Right lobe of liver (tissue), 6 donors: ENCODE measurements at regions not wholly inside any gene's neighbourhood (a gene's known extent, or its start where the extent isn't known, plus 50 kb on each side); places are given as distances from the start of the nearest gene placed in this dataset.

ENCODE experiments used
- ATAC-seq, 4 donors: fragments of 200-7000 bp; cut with Tn5 transposase; one replicate each; pipeline ENCODE4 v1.9.1; 2020; ENCODE audit warnings: mild to moderate bottlenecking in 4 of 4, moderate library complexity in 4 of 4
- DNase-seq, 3 donors: peaks; one replicate each; pipeline ENCODE4 v3.0.0-alpha.2; 2020
- H3K27ac ChIP-seq, 3 donors: fragments of 200-600 bp; one replicate each; pipeline ENCODE4 v1.8.0; 2022
- H3K27me3 ChIP-seq, 2 donors: fragments of 200-600 bp; one replicate each; pipeline ENCODE4 v1.8.0; 2022
- H3K36me3 ChIP-seq, 4 donors: fragments of 200-600 bp; sonication (generic) in 1 of 4; one replicate each; pipeline versions ENCODE4 v1.5.1 to v1.8.0; 2017 to 2022; ENCODE audit warnings: control low read depth in 1 of 4
- H3K4me1 ChIP-seq, 4 donors: fragments of 200-600 bp; sonication (generic) in 1 of 4; one replicate each; pipeline versions ENCODE4 v1.5.1 to v1.8.0; 2017 to 2022; ENCODE audit warnings: control low read depth in 1 of 4
- H3K4me3 ChIP-seq, 3 donors: fragments of 200-600 bp; one replicate each; pipeline ENCODE4 v1.8.0; 2022
- H3K9me3 ChIP-seq, 4 donors: fragments of 200-600 bp; sonication (generic) in 1 of 4; one replicate each; pipeline versions ENCODE4 v1.5.1 to v1.8.0; 2017 to 2022; ENCODE audit warnings: control low read depth in 1 of 4
- POLR2A ChIP-seq: fragments of 450-650 bp; IDR thresholded peaks from one replicate; pipeline ENCODE4 v1.6.1; 2017; ENCODE audit warnings: antibody characterized with exemption, mild to moderate bottlenecking
- whole genome bisulfite sequencing: methylation state at CpG from one replicate; pipeline ENCODE4 v1.1.6; 2018; ENCODE audit warnings: low coverage, low lambda C conversion rate; ENCODE audit not compliant: insufficient coverage; ENCODE audit errors: missing lambda C conversion rate; 5-methylcytosine and 5-hydroxymethylcytosine counted together
- intact Hi-C, 2 donors: fragments of 100-400 bp; cut with DNase I; formaldehyde crosslinking; loops; one replicate each; pipeline versions ENCODE4 v1.11.2 to v1.14.1; 2022
- TF ChIP-seq, protein P1 (sequence below), 4 donors: fragments of 200-600 bp in 3 of 4; fragments of 450-650 bp in 1 of 4; IDR thresholded peaks; one replicate each; pipeline versions ENCODE4 v1.5.1 to v1.8.0; 2016 to 2022; ENCODE audit warnings: antibody characterized with exemption in 4 of 4, mild to moderate bottlenecking in 2 of 4
- donor health status: DM: no; HTN: yes; CAD: no.
- donor health status: DM: no; HTN: no; CAD: no.
- donor health status: DM: no; HTN: no; CAD: no.
- donor health status: DM: no; HTN: yes; CAD: no.
- donor health status: DM: no; HTN: yes; CAD: no.

GRCh38 chr3:78353231-78353630, 1313.3 kb downstream of the ROBO2 start:
- Histone ChIP-seq H3K27me3 (no peaks in the 10 kb centered on the region), H3K4me1 (no peaks in the 10 kb centered on the region), H3K9me3 (no peaks in the 10 kb centered on the region), H3K4me3 (no peak overlapping the region), H3K27ac (no peak overlapping the region), H3K36me3 (no peaks in the 10 kb centered on the region)
- DNase-seq (no peak), ATAC-seq (no peak)
- 76% methylated on average over 3 of the region's 3 CpGs for WGBS
- intact Hi-C loops = no loop called here
- TF ChIP-seq, protein P1, sequence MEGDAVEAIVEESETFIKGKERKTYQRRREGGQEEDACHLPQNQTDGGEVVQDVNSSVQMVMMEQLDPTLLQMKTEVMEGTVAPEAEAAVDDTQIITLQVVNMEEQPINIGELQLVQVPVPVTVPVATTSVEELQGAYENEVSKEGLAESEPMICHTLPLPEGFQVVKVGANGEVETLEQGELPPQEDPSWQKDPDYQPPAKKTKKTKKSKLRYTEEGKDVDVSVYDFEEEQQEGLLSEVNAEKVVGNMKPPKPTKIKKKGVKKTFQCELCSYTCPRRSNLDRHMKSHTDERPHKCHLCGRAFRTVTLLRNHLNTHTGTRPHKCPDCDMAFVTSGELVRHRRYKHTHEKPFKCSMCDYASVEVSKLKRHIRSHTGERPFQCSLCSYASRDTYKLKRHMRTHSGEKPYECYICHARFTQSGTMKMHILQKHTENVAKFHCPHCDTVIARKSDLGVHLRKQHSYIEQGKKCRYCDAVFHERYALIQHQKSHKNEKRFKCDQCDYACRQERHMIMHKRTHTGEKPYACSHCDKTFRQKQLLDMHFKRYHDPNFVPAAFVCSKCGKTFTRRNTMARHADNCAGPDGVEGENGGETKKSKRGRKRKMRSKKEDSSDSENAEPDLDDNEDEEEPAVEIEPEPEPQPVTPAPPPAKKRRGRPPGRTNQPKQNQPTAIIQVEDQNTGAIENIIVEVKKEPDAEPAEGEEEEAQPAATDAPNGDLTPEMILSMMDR (IDR thresholded peaks at IDR 0.05) = no peak
- no peak for TF ChIP-seq POLR2A

DNA sequence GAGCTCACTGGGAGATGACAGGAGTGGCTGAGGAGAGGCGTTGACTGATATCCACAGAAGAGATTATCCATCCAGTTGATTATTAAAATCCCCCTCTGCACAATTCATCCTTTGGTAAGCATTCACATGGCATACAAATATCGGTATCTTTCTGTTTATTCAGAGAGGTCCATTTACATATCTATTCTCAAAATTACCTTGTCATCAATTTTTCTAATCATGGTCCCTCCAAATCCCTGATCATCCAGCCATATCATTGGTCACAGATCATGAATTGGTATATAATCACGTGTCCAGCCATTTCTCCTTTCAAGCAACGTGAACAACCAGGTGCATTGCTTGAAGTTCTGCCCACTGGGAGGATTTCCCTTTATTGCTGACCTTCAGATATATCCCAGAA, 1321.0 kb downstream of the ROBO2 start:
- intact Hi-C loops = no loop called here
- H3K9me3 ChIP-seq = no peaks in the 10 kb centered on the region
- no peak for DNase-seq
- 81% methylated on average over 4 of the region's 4 CpGs for WGBS
- H3K27me3 ChIP-seq = no peaks in the 10 kb centered on the region
- H3K4me3 ChIP-seq = no peak overlapping the region
- TF ChIP-seq, protein P1 (IDR thresholded peaks at IDR 0.05) = no peak
- no peak for TF ChIP-seq POLR2A
- no peaks in the 10 kb centered on the region for H3K4me1 ChIP-seq
- no peaks in the 10 kb centered on the region for H3K36me3 ChIP-seq
- H3K27ac ChIP-seq = no peak overlapping the region
- ATAC-seq = no peak

- no peak for DNase-seq
- no peaks in the 10 kb centered on the region for H3K9me3 ChIP-seq
- TF ChIP-seq POLR2A = no peak
- TF ChIP-seq, protein P1 (IDR thresholded peaks at IDR 0.05) = no peak
- WGBS = 66% methylated on average over 8 of the region's 8 CpGs
- H3K27ac ChIP-seq = no peak overlapping the region
- H3K36me3 ChIP-seq = no peaks in the 10 kb centered on the region
- H3K27me3 ChIP-seq = no peaks in the 10 kb centered on the region
- no peak overlapping the region for H3K4me3 ChIP-seq
- H3K4me1 ChIP-seq = no peaks in the 10 kb centered on the region
- ATAC-seq = no peak
- intact Hi-C loops = no loop called here
Measured at GRCh38 chr3:78368636-78369345, 1328.9 kb downstream of the ROBO2 start.

- Histone ChIP-seq H3K4me1 (no peaks in the 10 kb centered on the region), H3K4me3 (no peak overlapping the region), H3K27me3 (no peaks in the 10 kb centered on the region), H3K36me3 (no peaks in the 10 kb centered on the region), H3K9me3 (no peaks in the 10 kb centered on the region), H3K27ac (no peak overlapping the region)
- intact Hi-C loops = no loop called here
- ATAC-seq (no peak), DNase-seq (no peak)
- WGBS = no CpG with 5 or more reads among the region's 1 CpG
- TF ChIP-seq, protein P1 (IDR thresholded peaks at IDR 0.05) = no peak
- no peak for TF ChIP-seq POLR2A
Measured at GRCh38 chr3:78390221-78390620, 1350.3 kb downstream of the ROBO2 start.

DNA sequence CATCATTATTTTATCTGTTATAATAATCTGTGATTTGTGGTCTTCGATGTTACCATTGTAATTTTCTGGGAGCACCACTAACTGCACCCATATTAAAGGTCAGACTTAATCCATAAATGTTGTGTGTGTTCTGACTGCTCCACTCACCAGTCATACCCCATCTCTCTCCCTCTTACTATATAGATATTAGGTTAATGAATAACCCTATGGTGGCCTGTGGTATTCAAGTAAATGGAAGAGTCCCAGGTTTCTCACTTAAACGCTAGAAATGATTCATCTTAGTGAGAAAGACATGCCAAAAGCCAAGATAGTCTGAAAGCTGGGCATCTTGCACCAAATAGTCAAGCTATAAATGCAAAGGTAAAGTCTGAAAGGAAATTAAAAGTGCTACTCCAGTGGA, 1358.5 kb downstream of the ROBO2 start:
- Histone ChIP-seq H3K9me3 (no peaks in the 10 kb centered on the region), H3K27me3 (no peaks in the 10 kb centered on the region), H3K4me1 (no peaks in the 10 kb centered on the region), H3K4me3 (no peak overlapping the region), H3K27ac (no peak overlapping the region), H3K36me3 (no peaks in the 10 kb centered on the region)
- TF ChIP-seq, protein P1 (IDR thresholded peaks at IDR 0.05) = no peak
- TF ChIP-seq POLR2A = no peak
- DNase-seq = no peak
- WGBS = 53% methylated on average over 2 of the region's 2 CpGs
- no peak for ATAC-seq
- intact Hi-C loops = no loop called here
